ENCODE measurements at regions not wholly inside any gene's neighbourhood (a gene's known extent, or its start where the extent isn't known, plus 50 kb on each side); places are given as distances from the start of the nearest gene placed in this dataset.

GRCh38 chr9:129437626-129438323 is 183.1 kb downstream of the C9orf50 start:
- Histone ChIP-seq H3K4me3 (peak overlapping the region; percentile 46 to 58 (median 52)), H3K27ac (peak overlapping the region; percentile 58 to 89 (median 80)), H3K27me3 (peaks cover 0 to 36% (median 12%) of the 10 kb centered on the region in 3 donors), H3K4me1 (peaks cover 29 to 42% (median 33%) of the 10 kb centered on the region in 4 donors), H3K9me3 (no peaks in the 10 kb centered on the region), H3K36me3 (no peaks in the 10 kb centered on the region)
- peak in 1 of 2 donors; percentile 62 for DNase-seq
- intact Hi-C loops (cut with DNase I; ENCODE audit: low total_unique reads) = no loop called here
- WGBS, 5 donors = 15 to 29% (median 22%) methylated on average over 24 to 25 of the region's 25 CpGs
- TF ChIP-seq POLR2AphosphoS5 (IDR thresholded peaks at IDR 0.05) = no peak
- no peak for TF ChIP-seq POLR2A (IDR thresholded peaks at IDR 0.05)
- TF ChIP-seq EP300 (IDR thresholded peaks at IDR 0.05) = no peak
- TF ChIP-seq, protein P1, sequence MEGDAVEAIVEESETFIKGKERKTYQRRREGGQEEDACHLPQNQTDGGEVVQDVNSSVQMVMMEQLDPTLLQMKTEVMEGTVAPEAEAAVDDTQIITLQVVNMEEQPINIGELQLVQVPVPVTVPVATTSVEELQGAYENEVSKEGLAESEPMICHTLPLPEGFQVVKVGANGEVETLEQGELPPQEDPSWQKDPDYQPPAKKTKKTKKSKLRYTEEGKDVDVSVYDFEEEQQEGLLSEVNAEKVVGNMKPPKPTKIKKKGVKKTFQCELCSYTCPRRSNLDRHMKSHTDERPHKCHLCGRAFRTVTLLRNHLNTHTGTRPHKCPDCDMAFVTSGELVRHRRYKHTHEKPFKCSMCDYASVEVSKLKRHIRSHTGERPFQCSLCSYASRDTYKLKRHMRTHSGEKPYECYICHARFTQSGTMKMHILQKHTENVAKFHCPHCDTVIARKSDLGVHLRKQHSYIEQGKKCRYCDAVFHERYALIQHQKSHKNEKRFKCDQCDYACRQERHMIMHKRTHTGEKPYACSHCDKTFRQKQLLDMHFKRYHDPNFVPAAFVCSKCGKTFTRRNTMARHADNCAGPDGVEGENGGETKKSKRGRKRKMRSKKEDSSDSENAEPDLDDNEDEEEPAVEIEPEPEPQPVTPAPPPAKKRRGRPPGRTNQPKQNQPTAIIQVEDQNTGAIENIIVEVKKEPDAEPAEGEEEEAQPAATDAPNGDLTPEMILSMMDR (IDR thresholded peaks at IDR 0.05) = no peak

DNA sequence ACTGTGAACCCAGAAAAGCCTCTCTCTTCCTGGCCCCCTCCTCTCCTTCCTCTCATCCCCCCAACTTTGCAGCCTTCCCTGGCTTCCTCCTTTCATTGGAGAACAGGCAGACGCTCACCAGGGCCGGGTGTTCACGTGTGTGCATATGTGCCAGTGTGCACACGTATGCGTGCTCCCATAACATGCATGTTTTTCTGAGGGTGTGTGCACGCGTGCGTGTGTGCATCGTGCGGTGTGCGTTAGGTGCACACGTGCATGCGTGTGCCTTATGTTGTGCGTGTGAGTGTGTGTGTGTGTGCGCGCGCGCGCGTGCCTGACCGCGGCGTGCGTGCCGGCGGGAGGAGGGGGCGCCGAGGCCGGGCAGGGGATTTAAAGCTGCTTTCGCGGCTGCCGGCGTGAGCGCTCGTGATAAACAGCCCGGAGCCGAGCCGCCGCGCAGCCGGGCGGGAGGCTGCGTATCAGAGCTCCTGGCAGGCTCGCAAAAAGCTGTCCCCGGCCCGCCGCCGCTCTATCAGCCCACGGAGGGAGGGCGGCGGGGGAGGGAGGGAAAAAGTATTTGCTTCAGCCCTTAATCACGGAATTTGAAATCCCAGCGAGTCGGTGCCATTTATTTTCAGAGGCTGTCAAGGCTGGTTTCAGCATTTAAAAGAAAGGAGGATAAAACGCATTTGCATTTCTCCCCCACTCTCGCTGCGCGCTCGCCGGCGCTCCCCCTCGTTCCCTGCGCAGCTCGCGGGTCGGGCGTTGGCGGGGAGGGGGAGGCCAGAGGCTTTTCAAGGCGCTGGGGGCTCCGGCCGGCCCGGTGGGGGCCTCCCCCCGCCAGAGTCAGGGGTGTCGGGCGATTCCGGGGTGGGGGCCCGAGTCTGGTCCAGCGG is 183.9 kb downstream of the C9orf50 start:
- TF ChIP-seq POLR2A (IDR thresholded peaks at IDR 0.05) (no peak), EP300 (IDR thresholded peaks at IDR 0.05) (no peak), POLR2AphosphoS5 (IDR thresholded peaks at IDR 0.05) (peak in 2 of 3 donors; percentile 14 to 33)
- TF ChIP-seq, protein P1 (IDR thresholded peaks at IDR 0.05) = peak in 1 of 7 experiments; percentile 17
- peaks cover 29 to 48% (median 36%) of the 10 kb centered on the region in 4 donors for H3K4me1 ChIP-seq
- peak overlapping the region; percentile 58 to 89 (median 80) for H3K27ac ChIP-seq
- WGBS, 5 donors = 2 to 5% (median 3%) methylated on average over 52 to 78 of the region's 78 CpGs
- intact Hi-C loops (cut with DNase I; ENCODE audit: low total_unique reads) = no loop called here
- H3K36me3 ChIP-seq = no peaks in the 10 kb centered on the region
- peak; percentile 85 to 94 for DNase-seq
- no peaks in the 10 kb centered on the region for H3K9me3 ChIP-seq
- peak overlapping the region; percentile 46 to 58 (median 52) for H3K4me3 ChIP-seq
- peaks cover 0 to 36% (median 12%) of the 10 kb centered on the region in 3 donors for H3K27me3 ChIP-seq

DNA sequence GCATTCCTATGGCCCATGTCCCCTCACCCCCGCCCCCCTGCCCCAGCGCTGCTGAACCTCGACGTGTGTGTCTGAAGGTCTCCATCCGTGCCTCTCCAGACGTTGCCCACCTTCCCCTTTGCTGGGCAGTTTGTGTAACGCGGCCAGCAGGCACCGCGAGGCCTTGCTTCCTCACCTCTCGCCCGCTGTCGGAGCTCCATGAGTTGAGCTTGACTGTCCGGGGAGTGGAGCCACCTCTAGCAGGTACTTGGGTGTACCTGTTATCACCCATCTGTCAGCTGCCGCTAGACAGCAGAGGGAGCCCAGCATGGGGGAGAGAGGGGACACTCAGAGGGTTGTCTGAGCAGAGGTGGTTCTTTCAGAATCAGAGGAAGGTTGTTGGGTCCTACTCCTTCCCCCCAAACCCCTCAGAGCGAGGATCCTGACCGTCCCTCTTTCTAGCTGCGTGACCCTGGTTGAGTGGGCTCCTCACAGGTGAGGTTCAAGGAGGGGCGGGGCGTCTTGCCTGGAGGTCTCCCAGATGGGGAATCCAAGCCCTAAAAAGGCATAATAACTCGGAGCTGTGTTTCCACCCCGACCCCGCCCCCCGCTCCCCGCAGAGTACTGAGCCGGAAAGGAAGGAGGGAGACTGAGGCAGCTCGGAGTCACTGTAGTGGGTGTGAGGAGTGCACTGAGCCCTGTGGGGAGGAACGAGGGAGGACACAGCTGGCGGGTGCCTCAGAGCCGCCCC is 184.7 kb downstream of the C9orf50 start:
- Histone ChIP-seq H3K27me3 (peaks cover 0 to 36% (median 12%) of the 10 kb centered on the region in 3 donors), H3K27ac (peak overlapping the region; percentile 58 to 89 (median 80)), H3K36me3 (no peaks in the 10 kb centered on the region), H3K9me3 (no peaks in the 10 kb centered on the region), H3K4me3 (peak overlapping the region in 2 of 4 donors; percentile 54 to 58), H3K4me1 (peaks cover 29 to 53% (median 38%) of the 10 kb centered on the region in 4 donors)
- DNase-seq = peak in 1 of 2 donors; percentile 44
- 48 to 63% (median 53%) methylated on average over 25 to 30 of the region's 30 CpGs for WGBS, 5 donors
- no peak for TF ChIP-seq POLR2A (IDR thresholded peaks at IDR 0.05)
- TF ChIP-seq EP300 (IDR thresholded peaks at IDR 0.05) = no peak
- no peak for TF ChIP-seq POLR2AphosphoS5 (IDR thresholded peaks at IDR 0.05)
- TF ChIP-seq, protein P1 (IDR thresholded peaks at IDR 0.05) = no peak
- intact Hi-C loops (cut with DNase I; ENCODE audit: low total_unique reads) = no loop called here

DNA sequence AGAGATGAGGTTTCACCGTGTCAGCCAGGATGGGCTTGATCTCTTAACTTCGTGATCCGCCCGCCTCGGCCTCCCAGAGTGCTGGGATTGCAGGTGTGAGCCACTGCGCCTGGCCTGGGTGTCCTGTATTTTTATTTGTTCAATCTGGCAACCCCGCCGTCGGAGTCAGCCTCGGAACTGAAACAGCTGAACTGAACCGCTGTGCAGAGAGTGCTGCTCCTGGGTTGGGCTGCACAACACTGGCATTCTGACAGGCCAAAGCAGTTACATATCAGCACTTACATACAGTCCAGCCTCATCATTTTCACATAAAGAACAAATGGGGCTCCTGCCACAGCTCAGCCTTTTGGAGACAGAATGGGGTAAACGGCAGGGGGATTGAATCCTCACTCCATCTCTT is 185.6 kb downstream of the C9orf50 start:
- H3K36me3 ChIP-seq = no peaks in the 10 kb centered on the region
- 52 to 62% (median 58%) methylated on average over 12 of the region's 12 CpGs for WGBS, 5 donors
- peaks cover 29 to 53% (median 38%) of the 10 kb centered on the region in 4 donors for H3K4me1 ChIP-seq
- H3K27ac ChIP-seq = peak overlapping the region in 3 of 5 donors; percentile 10 to 89 (median 85)
- peaks cover 0 to 36% (median 12%) of the 10 kb centered on the region in 3 donors for H3K27me3 ChIP-seq
- no peak overlapping the region for H3K4me3 ChIP-seq
- TF ChIP-seq, protein P1 (IDR thresholded peaks at IDR 0.05) = no peak
- no peak for TF ChIP-seq EP300 (IDR thresholded peaks at IDR 0.05)
- no peak for TF ChIP-seq POLR2AphosphoS5 (IDR thresholded peaks at IDR 0.05)
- no peaks in the 10 kb centered on the region for H3K9me3 ChIP-seq
- peak; percentile 47 to 52 for DNase-seq
- intact Hi-C loops (cut with DNase I; ENCODE audit: low total_unique reads) = no loop called here
